ENCODE measurements at regions not wholly inside any gene's neighbourhood (a gene's known extent, or its start where the extent isn't known, plus 50 kb on each side); places are given as distances from the start of the nearest gene placed in this dataset.

- 95% methylated on average over 7 of the region's 7 CpGs for WGBS
- TF ChIP-seq, protein P1, sequence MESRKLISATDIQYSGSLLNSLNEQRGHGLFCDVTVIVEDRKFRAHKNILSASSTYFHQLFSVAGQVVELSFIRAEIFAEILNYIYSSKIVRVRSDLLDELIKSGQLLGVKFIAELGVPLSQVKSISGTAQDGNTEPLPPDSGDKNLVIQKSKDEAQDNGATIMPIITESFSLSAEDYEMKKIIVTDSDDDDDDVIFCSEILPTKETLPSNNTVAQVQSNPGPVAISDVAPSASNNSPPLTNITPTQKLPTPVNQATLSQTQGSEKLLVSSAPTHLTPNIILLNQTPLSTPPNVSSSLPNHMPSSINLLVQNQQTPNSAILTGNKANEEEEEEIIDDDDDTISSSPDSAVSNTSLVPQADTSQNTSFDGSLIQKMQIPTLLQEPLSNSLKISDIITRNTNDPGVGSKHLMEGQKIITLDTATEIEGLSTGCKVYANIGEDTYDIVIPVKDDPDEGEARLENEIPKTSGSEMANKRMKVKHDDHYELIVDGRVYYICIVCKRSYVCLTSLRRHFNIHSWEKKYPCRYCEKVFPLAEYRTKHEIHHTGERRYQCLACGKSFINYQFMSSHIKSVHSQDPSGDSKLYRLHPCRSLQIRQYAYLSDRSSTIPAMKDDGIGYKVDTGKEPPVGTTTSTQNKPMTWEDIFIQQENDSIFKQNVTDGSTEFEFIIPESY (IDR thresholded peaks at IDR 0.05) = no peak
- no peak for TF ChIP-seq FOXA1 (IDR thresholded peaks at IDR 0.05)
- TF ChIP-seq CTCF (IDR thresholded peaks at IDR 0.05; ENCODE audit: low read depth, low read length, missing input control) = no peak
- TF ChIP-seq TAF1 (conservative IDR thresholded peaks at IDR 0.05) = no peak
- TF ChIP-seq YY1 (IDR thresholded peaks at IDR 0.05) = no peak
- Histone ChIP-seq H3K9me3 (ENCODE audit: control insufficient read depth in 4 of 4, low read length in 3 of 4) (no peaks in the 10 kb centered on the region), H3K27ac (ENCODE audit: low read depth in 1 of 2, low read length in 2 of 2) (no peak overlapping the region), H3K9ac (ENCODE audit: low read depth in 1 of 2, low read length in 2 of 2) (no peak overlapping the region), H3K27me3 (ENCODE audit: control insufficient read depth in 4 of 4, insufficient read depth in 4 of 4, low read length in 3 of 4) (no peaks in the 10 kb centered on the region), H3K4me3 (ENCODE audit: low read depth in 1 of 3, low read length in 3 of 3) (no peak overlapping the region), H3K4me1 (ENCODE audit: control insufficient read depth in 4 of 4, insufficient read depth in 4 of 4, low read length in 3 of 4) (peaks cover 0 to 4% (median 1%) of the 10 kb centered on the region in 4 donors), H3K36me3 (ENCODE audit: control insufficient read depth in 4 of 4, insufficient read depth in 3 of 4, low read depth in 1 of 4, low read length in 3 of 4) (peaks cover 6 to 19% (median 14%) of the 10 kb centered on the region in 4 donors)
- DNase-seq (ENCODE audit: low spot score) = no peak
Measured at GRCh38 chr5:57665146-57665936, 182.7 kb upstream of the ACTBL2 start.

- no peak for DNase-seq (ENCODE audit: low spot score)
- H3K36me3 ChIP-seq (ENCODE audit: control insufficient read depth in 4 of 4, insufficient read depth in 3 of 4, low read depth in 1 of 4, low read length in 3 of 4) = peaks cover 5 to 17% (median 14%) of the 10 kb centered on the region in 4 donors
- H3K4me3 ChIP-seq (ENCODE audit: low read depth in 1 of 3, low read length in 3 of 3) = no peak overlapping the region
- no peaks in the 10 kb centered on the region for H3K9me3 ChIP-seq (ENCODE audit: control insufficient read depth in 4 of 4, low read length in 3 of 4)
- peaks cover 0 to 4% (median 1%) of the 10 kb centered on the region in 4 donors for H3K4me1 ChIP-seq (ENCODE audit: control insufficient read depth in 4 of 4, insufficient read depth in 4 of 4, low read length in 3 of 4)
- WGBS = 93% methylated on average over 1 of the region's 1 CpG
- no peak overlapping the region for H3K9ac ChIP-seq (ENCODE audit: low read depth in 1 of 2, low read length in 2 of 2)
- TF ChIP-seq NR2F2 (IDR thresholded peaks at IDR 0.05) (no peak), RXRA (IDR thresholded peaks at IDR 0.05) (peak in 1 of 2 donors; percentile 14)
- H3K27me3 ChIP-seq (ENCODE audit: control insufficient read depth in 4 of 4, insufficient read depth in 4 of 4, low read length in 3 of 4) = no peaks in the 10 kb centered on the region
- H3K27ac ChIP-seq (ENCODE audit: low read depth in 1 of 2, low read length in 2 of 2) = no peak overlapping the region
Measured at GRCh38 chr5:57664700-57665099, 182.1 kb upstream of the ACTBL2 start.

DNA sequence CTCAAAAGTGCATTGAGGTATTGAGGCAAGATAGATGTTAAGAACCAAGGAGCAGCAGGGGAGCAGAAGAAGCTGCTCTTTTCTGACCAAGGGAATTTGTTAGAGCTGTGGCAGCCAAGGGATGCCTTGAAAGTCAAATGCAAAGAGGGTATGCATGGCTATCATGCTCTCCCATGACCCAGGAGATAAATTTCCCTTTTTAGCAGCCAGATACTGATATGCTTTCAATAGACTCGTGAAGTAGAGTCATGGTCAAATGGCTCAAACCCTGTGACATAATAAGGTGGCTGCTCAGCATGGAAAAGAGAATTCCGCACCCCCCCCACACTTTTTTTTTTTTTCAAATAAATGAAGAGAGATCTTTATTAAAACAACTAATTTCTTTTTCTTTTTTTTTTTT, 180.9 kb upstream of the ACTBL2 start:
- H3K4me3 ChIP-seq (ENCODE audit: low read depth in 1 of 3, low read length in 3 of 3) = no peak overlapping the region
- no peak overlapping the region for H3K9ac ChIP-seq (ENCODE audit: low read depth in 1 of 2, low read length in 2 of 2)
- TF ChIP-seq HNF4G (IDR thresholded peaks at IDR 0.05) = no peak
- no peak for TF ChIP-seq TAF1 (conservative IDR thresholded peaks at IDR 0.05)
- TF ChIP-seq, protein P2, sequence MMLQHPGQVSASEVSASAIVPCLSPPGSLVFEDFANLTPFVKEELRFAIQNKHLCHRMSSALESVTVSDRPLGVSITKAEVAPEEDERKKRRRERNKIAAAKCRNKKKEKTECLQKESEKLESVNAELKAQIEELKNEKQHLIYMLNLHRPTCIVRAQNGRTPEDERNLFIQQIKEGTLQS (IDR thresholded peaks at IDR 0.05) = no peak
- TF ChIP-seq YY1 (IDR thresholded peaks at IDR 0.05) = no peak
- TF ChIP-seq, protein P3, sequence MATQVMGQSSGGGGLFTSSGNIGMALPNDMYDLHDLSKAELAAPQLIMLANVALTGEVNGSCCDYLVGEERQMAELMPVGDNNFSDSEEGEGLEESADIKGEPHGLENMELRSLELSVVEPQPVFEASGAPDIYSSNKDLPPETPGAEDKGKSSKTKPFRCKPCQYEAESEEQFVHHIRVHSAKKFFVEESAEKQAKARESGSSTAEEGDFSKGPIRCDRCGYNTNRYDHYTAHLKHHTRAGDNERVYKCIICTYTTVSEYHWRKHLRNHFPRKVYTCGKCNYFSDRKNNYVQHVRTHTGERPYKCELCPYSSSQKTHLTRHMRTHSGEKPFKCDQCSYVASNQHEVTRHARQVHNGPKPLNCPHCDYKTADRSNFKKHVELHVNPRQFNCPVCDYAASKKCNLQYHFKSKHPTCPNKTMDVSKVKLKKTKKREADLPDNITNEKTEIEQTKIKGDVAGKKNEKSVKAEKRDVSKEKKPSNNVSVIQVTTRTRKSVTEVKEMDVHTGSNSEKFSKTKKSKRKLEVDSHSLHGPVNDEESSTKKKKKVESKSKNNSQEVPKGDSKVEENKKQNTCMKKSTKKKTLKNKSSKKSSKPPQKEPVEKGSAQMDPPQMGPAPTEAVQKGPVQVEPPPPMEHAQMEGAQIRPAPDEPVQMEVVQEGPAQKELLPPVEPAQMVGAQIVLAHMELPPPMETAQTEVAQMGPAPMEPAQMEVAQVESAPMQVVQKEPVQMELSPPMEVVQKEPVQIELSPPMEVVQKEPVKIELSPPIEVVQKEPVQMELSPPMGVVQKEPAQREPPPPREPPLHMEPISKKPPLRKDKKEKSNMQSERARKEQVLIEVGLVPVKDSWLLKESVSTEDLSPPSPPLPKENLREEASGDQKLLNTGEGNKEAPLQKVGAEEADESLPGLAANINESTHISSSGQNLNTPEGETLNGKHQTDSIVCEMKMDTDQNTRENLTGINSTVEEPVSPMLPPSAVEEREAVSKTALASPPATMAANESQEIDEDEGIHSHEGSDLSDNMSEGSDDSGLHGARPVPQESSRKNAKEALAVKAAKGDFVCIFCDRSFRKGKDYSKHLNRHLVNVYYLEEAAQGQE (IDR thresholded peaks at IDR 0.05) = no peak
- TF ChIP-seq MAX (IDR thresholded peaks at IDR 0.05) = no peak
- TF ChIP-seq JUND (IDR thresholded peaks at IDR 0.05) = no peak
- no peak for TF ChIP-seq HNF4A (conservative IDR thresholded peaks at IDR 0.05)
- TF ChIP-seq, protein P1 (IDR thresholded peaks at IDR 0.05) = no peak
- no peak for TF ChIP-seq SP1 (IDR thresholded peaks at IDR 0.05)
- TF ChIP-seq NR2F2 (IDR thresholded peaks at IDR 0.05) = no peak
- no peak for TF ChIP-seq EGR1 (IDR thresholded peaks at IDR 0.05; ENCODE audit: low read depth in 2 of 2)
- H3K36me3 ChIP-seq (ENCODE audit: control insufficient read depth in 4 of 4, insufficient read depth in 3 of 4, low read depth in 1 of 4, low read length in 3 of 4) = peaks cover 5 to 17% (median 14%) of the 10 kb centered on the region in 4 donors
- H3K4me1 ChIP-seq (ENCODE audit: control insufficient read depth in 4 of 4, insufficient read depth in 4 of 4, low read length in 3 of 4) = peaks cover 0 to 4% (median 1%) of the 10 kb centered on the region in 4 donors
- no peak overlapping the region for H3K27ac ChIP-seq (ENCODE audit: low read depth in 1 of 2, low read length in 2 of 2)
- no peaks in the 10 kb centered on the region for H3K27me3 ChIP-seq (ENCODE audit: control insufficient read depth in 4 of 4, insufficient read depth in 4 of 4, low read length in 3 of 4)
- H3K9me3 ChIP-seq (ENCODE audit: control insufficient read depth in 4 of 4, low read length in 3 of 4) = peaks cover 0 to 2% (median 0%) of the 10 kb centered on the region in 4 donors
- 85% methylated on average over 2 of the region's 2 CpGs for WGBS
- DNase-seq (ENCODE audit: low spot score) = no peak

All from liver (tissue), 8 donors.